Neural cell (in vitro differentiated cells): ENCODE measurements at regions not wholly inside any gene's neighbourhood (a gene's known extent, or its start where the extent isn't known, plus 50 kb on each side); places are given as distances from the start of the nearest gene placed in this dataset.

Experiments
- CTCF ChIP-seq: fragments of 450-650 bp; IDR thresholded peaks from 2 replicates; pipeline ENCODE4 v1.5.1; 2014; ENCODE audit warnings: antibody characterized with exemption, mild to moderate bottlenecking, moderate library complexity; ENCODE audit not compliant: poor library complexity, severe bottlenecking
- EP300 ChIP-seq: fragments of 450-650 bp; conservative IDR thresholded peaks from 2 replicates; pipeline ENCODE4 v1.6.1; 2014; ENCODE audit warnings: antibody characterized with exemption, mild to moderate bottlenecking, moderate library complexity; ENCODE audit not compliant: poor library complexity, severe bottlenecking
- EZH2 ChIP-seq: fragments of 200-600, 300-800 bp; shearing (Covaris generic), sonication (generic); IDR thresholded peaks from 2 replicates; pipeline ENCODE4 v1.6.1; 2014; ENCODE audit warnings: antibody characterized with exemption, low read length, borderline replicate concordance, mild to moderate bottlenecking; ENCODE audit not compliant: insufficient read depth, poor library complexity, severe bottlenecking
- MXI1 ChIP-seq: fragments of 450-650 bp; conservative IDR thresholded peaks from 2 replicates; pipeline ENCODE4 v1.6.1; 2014; ENCODE audit warnings: antibody characterized with exemption, mild to moderate bottlenecking; ENCODE audit not compliant: poor library complexity, severe bottlenecking
- POLR2AphosphoS5 ChIP-seq: IDR thresholded peaks from 2 replicates; pipeline ENCODE4 v1.6.1; 2012
- RAD21 ChIP-seq: fragments of 450-650 bp; conservative IDR thresholded peaks from 2 replicates; pipeline ENCODE4 v1.6.1; 2014; ENCODE audit warnings: antibody characterized with exemption, mild to moderate bottlenecking, moderate library complexity
- REST ChIP-seq: IDR thresholded peaks from 2 replicates; pipeline ENCODE4 v1.6.1; 2012; ENCODE audit warnings: borderline replicate concordance
- SMC3 ChIP-seq: fragments of 450-650 bp; conservative IDR thresholded peaks from 2 replicates; pipeline ENCODE4 v1.6.1; 2014; ENCODE audit warnings: antibody characterized with exemption, mild to moderate bottlenecking, moderate library complexity; ENCODE audit not compliant: poor library complexity
- TAF1 ChIP-seq: IDR thresholded peaks from 2 replicates; pipeline ENCODE4 v1.6.1; 2012; ENCODE audit warnings: low read depth

GRCh38 chr22:26977741-26978376, 320.5 kb downstream of the MIAT start:
- TF ChIP-seq CTCF (no peak), EZH2 (no peak), TAF1 (no peak), POLR2AphosphoS5 (no peak), REST (no peak), RAD21 (no peak), SMC3 (no peak), EP300 (no peak), MXI1 (no peak)
